PC-9 (cell line): ENCODE measurements at regions not wholly inside any gene's neighbourhood (a gene's known extent, or its start where the extent isn't known, plus 50 kb on each side); places are given as distances from the start of the nearest gene placed in this dataset.
A peak's percentile ranks its signal among the peaks of the same experiment; 100 is the strongest.

Source experiments
- BruUV-seq: library from RNA; stranded (reverse); fragments of 400-500 nt; replicated peaks from 2 replicates; lab custom pipeline; 2021; lab: Mats Ljungman, UMichigan
- CTCF ChIA-PET: fragments of 300-600 bp; sonication (Branson Sonifier 250); formaldehyde crosslinking; loops from one replicate; lab custom pipeline; 2022; ENCODE audit warnings: antibody characterized with exemption; lab: Charles Lee
- POLR2A ChIA-PET: fragments of 300-600 bp; sonication (Branson Sonifier 250); formaldehyde crosslinking; loops from one replicate; lab custom pipeline; 2022; ENCODE audit warnings: antibody characterized with exemption; ENCODE audit not compliant: unreplicated experiment; lab: Charles Lee
- DNase-seq, 2 experiments: peaks; one replicate each; pipeline versions ENCODE4 v3.0.0 to v3.0.0-alpha.2; 2015 to 2022; ENCODE audit warnings: mixed read lengths in 1 of 2
- H2AFZ ChIP-seq: fragments of 200-600 bp; sonication (generic); 2 replicates; pipeline ENCODE4 v1.8.1; 2017; ENCODE audit warnings: antibody characterized with exemption
- H3F3A ChIP-seq: fragments of 200-600 bp; sonication (generic); 2 replicates; pipeline ENCODE4 v1.8.1; 2017; ENCODE audit warnings: antibody characterized with exemption, mild to moderate bottlenecking, low read depth; ENCODE audit not compliant: insufficient read depth
- H3K27ac ChIP-seq: fragments of 200-600 bp; sonication (generic); 2 replicates; pipeline ENCODE4 v1.6.1; 2016; ENCODE audit warnings: mixed run types
- H3K27me3 ChIP-seq: fragments of 200-600 bp; sonication (generic); 2 replicates; pipeline ENCODE4 v1.6.1; 2016; ENCODE audit warnings: low read depth, mixed run types; ENCODE audit not compliant: insufficient read depth
- H3K36me3 ChIP-seq: fragments of 200-600 bp; sonication (generic); 2 replicates; pipeline ENCODE4 v1.6.1; 2016; ENCODE audit warnings: low read depth, mixed run types
- H3K4me1 ChIP-seq: fragments of 200-600 bp; sonication (generic); replicated peaks from 2 replicates; pipeline ENCODE4 v1.6.1; 2016; ENCODE audit warnings: mixed run types; ENCODE audit not compliant: insufficient read depth
- H3K4me2 ChIP-seq: fragments of 200-600 bp; sonication (generic); 2 replicates; pipeline ENCODE4 v1.6.1; 2017; ENCODE audit warnings: mixed run types
- H3K4me3 ChIP-seq: fragments of 200-600 bp; sonication (generic); 2 replicates; pipeline ENCODE4 v1.6.1; 2016; ENCODE audit warnings: mixed run types
- H3K79me2 ChIP-seq: fragments of 200-600 bp; sonication (generic); 2 replicates; pipeline ENCODE4 v1.6.1; 2017; ENCODE audit warnings: low read depth, mixed run types
- H3K9me2 ChIP-seq: fragments of 200-600 bp; sonication (generic); 2 replicates; pipeline ENCODE4 v1.8.1; 2017; ENCODE audit warnings: mild to moderate bottlenecking; ENCODE audit not compliant: insufficient read depth
- H3K9me3 ChIP-seq: fragments of 200-600 bp; sonication (generic); 2 replicates; pipeline ENCODE4 v1.8.1; 2016; ENCODE audit warnings: low read depth; ENCODE audit not compliant: insufficient read depth
- H4K20me1 ChIP-seq: fragments of 200-600 bp; sonication (generic); 2 replicates; pipeline ENCODE4 v1.8.1; 2017; ENCODE audit not compliant: insufficient read depth
- EZH2 ChIP-seq: fragments of 200-600 bp; sonication (generic); IDR thresholded peaks from 2 replicates; pipeline ENCODE4 v1.8.0; 2017; ENCODE audit warnings: antibody characterized with exemption, low read depth
- intact Hi-C: fragments of 100-400 bp; cut with micrococcal nuclease; formaldehyde crosslinking; loops from one replicate; pipeline ENCODE4 v1.10.0; 2022; ENCODE audit not compliant: unreplicated experiment
- TF ChIP-seq, protein P1 (sequence below): fragments of 200-600 bp; sonication (generic); conservative IDR thresholded peaks from 2 replicates; pipeline ENCODE4 v1.6.1; 2017; ENCODE audit warnings: mixed run types, antibody characterized with exemption, mild to moderate bottlenecking, moderate library complexity

- no peak overlapping the region for H3K27ac ChIP-seq
- H3K36me3 ChIP-seq = no peaks in the 10 kb centered on the region
- no peaks in the 10 kb centered on the region for H3K9me2 ChIP-seq
- TF ChIP-seq EZH2 = no peak
- TF ChIP-seq, protein P1, sequence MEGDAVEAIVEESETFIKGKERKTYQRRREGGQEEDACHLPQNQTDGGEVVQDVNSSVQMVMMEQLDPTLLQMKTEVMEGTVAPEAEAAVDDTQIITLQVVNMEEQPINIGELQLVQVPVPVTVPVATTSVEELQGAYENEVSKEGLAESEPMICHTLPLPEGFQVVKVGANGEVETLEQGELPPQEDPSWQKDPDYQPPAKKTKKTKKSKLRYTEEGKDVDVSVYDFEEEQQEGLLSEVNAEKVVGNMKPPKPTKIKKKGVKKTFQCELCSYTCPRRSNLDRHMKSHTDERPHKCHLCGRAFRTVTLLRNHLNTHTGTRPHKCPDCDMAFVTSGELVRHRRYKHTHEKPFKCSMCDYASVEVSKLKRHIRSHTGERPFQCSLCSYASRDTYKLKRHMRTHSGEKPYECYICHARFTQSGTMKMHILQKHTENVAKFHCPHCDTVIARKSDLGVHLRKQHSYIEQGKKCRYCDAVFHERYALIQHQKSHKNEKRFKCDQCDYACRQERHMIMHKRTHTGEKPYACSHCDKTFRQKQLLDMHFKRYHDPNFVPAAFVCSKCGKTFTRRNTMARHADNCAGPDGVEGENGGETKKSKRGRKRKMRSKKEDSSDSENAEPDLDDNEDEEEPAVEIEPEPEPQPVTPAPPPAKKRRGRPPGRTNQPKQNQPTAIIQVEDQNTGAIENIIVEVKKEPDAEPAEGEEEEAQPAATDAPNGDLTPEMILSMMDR = no peak
- H3K4me3 ChIP-seq = no peak overlapping the region
- POLR2A ChIA-PET = no interaction called here
- intact Hi-C loops = no loop called here
- BruUV-seq = no TSS peak
- peak in 1 of 2 experiments; percentile 45 for DNase-seq
- no peaks in the 10 kb centered on the region for H3F3A ChIP-seq
- H3K79me2 ChIP-seq = no peaks in the 10 kb centered on the region
- no peaks in the 10 kb centered on the region for H3K9me3 ChIP-seq
- 0 out of 2 replicates have a peak, but pooled peaks cover 5% of the 10 kb centered on the region for H3K4me1 ChIP-seq
- no peaks in the 10 kb centered on the region for H3K27me3 ChIP-seq
- CTCF ChIA-PET = no interaction called here
- no peak overlapping the region for H3K4me2 ChIP-seq
- no peak overlapping the region for H2AFZ ChIP-seq
- no peaks in the 10 kb centered on the region for H4K20me1 ChIP-seq
Measured at GRCh38 chr6:21931641-21932335, 338.2 kb downstream of the SOX4 start.

- intact Hi-C loops = no loop called here
- no peak overlapping the region for H3K4me2 ChIP-seq
- H3K79me2 ChIP-seq = no peaks in the 10 kb centered on the region
Measured at GRCh38 chr6:21933351-21933750, 339.8 kb downstream of the SOX4 start.

GRCh38 chr6:21935142-21935541 lies 341.6 kb downstream of the SOX4 start:
- POLR2A ChIA-PET = no interaction called here
- TF ChIP-seq, protein P1 = no peak
- H3K27ac ChIP-seq = no peak overlapping the region
- no peaks in the 10 kb centered on the region for H3F3A ChIP-seq
- H3K4me3 ChIP-seq = no peak overlapping the region
- no peak overlapping the region for H3K4me2 ChIP-seq
- BruUV-seq = no TSS peak
- no peaks in the 10 kb centered on the region for H3K9me3 ChIP-seq
- no peaks in the 10 kb centered on the region for H3K4me1 ChIP-seq
- no peaks in the 10 kb centered on the region for H3K27me3 ChIP-seq
- H2AFZ ChIP-seq = no peak overlapping the region
- no peaks in the 10 kb centered on the region for H4K20me1 ChIP-seq
- no peaks in the 10 kb centered on the region for H3K36me3 ChIP-seq
- no peaks in the 10 kb centered on the region for H3K79me2 ChIP-seq
- intact Hi-C loops = loop anchor here (2.0 kb wide), 1 partner anchor 338 kb away; no protein-coding TSS in a partner anchor
- DNase-seq = no peak
- CTCF ChIA-PET = interaction anchor here (0.6 to 0.7 kb wide), 2 partner anchors 99 to 146 kb away, joined by 3 to 7 read pairs; no protein-coding TSS in a partner anchor
- no peaks in the 10 kb centered on the region for H3K9me2 ChIP-seq

More at GRCh38 chr6:21933351-21933750, 339.8 kb downstream of the SOX4 start:
- H3K4me1 ChIP-seq = 0 out of 2 replicates have a peak, but pooled peaks cover 5% of the 10 kb centered on the region
- no peak overlapping the region for H2AFZ ChIP-seq
- H3F3A ChIP-seq = no peaks in the 10 kb centered on the region
- H3K9me3 ChIP-seq = no peaks in the 10 kb centered on the region
- no TSS peak for BruUV-seq
- POLR2A ChIA-PET = no interaction called here
- no peak for TF ChIP-seq EZH2
- TF ChIP-seq, protein P1 = no peak
- H3K36me3 ChIP-seq = no peaks in the 10 kb centered on the region
- no peaks in the 10 kb centered on the region for H4K20me1 ChIP-seq
- no peaks in the 10 kb centered on the region for H3K27me3 ChIP-seq
- CTCF ChIA-PET = no interaction called here
- H3K27ac ChIP-seq = no peak overlapping the region
- no peak overlapping the region for H3K4me3 ChIP-seq
- no peaks in the 10 kb centered on the region for H3K9me2 ChIP-seq
- no peak for DNase-seq
